ENCODE measurements at regions not wholly inside any gene's neighbourhood (a gene's known extent, or its start where the extent isn't known, plus 50 kb on each side); places are given as distances from the start of the nearest gene placed in this dataset.

DNA sequence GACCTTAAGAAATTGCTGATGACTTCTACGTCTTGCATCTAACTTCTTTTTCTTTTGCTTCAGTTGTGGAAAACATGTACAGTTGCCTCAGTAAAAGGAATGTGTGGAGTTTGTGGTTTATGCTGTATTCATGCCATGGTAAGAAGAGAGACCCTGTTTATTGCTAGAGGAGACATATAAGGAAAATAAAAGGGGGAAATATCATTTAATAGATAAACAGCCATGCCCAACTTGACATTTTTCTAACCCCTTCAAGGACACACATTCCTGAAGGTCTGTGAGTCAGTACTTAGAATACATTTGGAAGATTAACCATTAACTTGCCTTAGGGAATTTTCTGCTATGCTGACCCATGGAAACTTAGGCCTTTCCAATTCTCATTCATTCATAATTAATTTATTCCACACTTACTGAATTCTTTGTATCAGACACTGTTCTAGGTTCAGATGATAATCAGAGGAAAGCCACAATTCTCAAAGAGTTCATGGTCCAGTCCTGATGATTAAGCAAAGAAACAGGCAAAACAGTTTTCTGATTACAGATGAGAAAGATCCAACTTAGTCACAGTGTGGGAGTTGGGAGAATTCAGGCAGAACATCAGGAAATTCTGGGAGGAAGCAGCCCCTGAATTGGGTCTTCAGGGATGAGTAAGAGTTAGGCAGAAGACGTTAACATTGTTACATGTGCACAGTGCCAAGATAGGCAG is 329.8 kb upstream of the RASGRP1 start:
- TF ChIP-seq, protein P1, sequence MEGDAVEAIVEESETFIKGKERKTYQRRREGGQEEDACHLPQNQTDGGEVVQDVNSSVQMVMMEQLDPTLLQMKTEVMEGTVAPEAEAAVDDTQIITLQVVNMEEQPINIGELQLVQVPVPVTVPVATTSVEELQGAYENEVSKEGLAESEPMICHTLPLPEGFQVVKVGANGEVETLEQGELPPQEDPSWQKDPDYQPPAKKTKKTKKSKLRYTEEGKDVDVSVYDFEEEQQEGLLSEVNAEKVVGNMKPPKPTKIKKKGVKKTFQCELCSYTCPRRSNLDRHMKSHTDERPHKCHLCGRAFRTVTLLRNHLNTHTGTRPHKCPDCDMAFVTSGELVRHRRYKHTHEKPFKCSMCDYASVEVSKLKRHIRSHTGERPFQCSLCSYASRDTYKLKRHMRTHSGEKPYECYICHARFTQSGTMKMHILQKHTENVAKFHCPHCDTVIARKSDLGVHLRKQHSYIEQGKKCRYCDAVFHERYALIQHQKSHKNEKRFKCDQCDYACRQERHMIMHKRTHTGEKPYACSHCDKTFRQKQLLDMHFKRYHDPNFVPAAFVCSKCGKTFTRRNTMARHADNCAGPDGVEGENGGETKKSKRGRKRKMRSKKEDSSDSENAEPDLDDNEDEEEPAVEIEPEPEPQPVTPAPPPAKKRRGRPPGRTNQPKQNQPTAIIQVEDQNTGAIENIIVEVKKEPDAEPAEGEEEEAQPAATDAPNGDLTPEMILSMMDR (IDR thresholded peaks at IDR 0.05): no peak
- no peak for TF ChIP-seq POLR2A (IDR thresholded peaks at IDR 0.05)

All from lower leg skin (tissue), 3 donors.